ENCODE measurements at regions not wholly inside any gene's neighbourhood (a gene's known extent, or its start where the extent isn't known, plus 50 kb on each side); places are given as distances from the start of the nearest gene placed in this dataset.

DNA sequence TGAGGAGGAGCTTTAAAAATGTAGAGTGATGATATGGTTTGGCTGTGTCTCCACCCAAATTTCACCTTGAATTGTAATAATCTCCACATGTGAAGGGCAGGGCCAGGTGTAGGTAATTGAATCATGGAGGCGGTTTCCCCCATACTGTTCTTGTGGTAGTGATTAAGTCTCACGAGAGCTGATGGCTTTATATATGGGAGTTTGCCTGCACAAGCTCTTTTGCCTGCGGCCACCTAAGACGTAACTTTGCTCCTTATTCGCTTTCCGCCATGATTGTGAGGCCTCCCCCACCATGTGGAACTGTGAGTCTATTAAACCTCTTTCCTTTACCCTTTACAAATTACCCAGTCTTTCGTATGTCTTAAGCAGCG, 332.0 kb downstream of the RAPGEF2 start:
- TF ChIP-seq, protein P1, sequence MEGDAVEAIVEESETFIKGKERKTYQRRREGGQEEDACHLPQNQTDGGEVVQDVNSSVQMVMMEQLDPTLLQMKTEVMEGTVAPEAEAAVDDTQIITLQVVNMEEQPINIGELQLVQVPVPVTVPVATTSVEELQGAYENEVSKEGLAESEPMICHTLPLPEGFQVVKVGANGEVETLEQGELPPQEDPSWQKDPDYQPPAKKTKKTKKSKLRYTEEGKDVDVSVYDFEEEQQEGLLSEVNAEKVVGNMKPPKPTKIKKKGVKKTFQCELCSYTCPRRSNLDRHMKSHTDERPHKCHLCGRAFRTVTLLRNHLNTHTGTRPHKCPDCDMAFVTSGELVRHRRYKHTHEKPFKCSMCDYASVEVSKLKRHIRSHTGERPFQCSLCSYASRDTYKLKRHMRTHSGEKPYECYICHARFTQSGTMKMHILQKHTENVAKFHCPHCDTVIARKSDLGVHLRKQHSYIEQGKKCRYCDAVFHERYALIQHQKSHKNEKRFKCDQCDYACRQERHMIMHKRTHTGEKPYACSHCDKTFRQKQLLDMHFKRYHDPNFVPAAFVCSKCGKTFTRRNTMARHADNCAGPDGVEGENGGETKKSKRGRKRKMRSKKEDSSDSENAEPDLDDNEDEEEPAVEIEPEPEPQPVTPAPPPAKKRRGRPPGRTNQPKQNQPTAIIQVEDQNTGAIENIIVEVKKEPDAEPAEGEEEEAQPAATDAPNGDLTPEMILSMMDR (IDR thresholded peaks at IDR 0.05): no peak
- TF ChIP-seq POLR2A (IDR thresholded peaks at IDR 0.05): no peak
- no peak for TF ChIP-seq POLR2AphosphoS5 (IDR thresholded peaks at IDR 0.05)
- TF ChIP-seq EP300 (IDR thresholded peaks at IDR 0.05; ENCODE audit: low read depth): no peak
